Mammary epithelial cell (primary cell): ENCODE measurements at regions not wholly inside any gene's neighbourhood (a gene's known extent, or its start where the extent isn't known, plus 50 kb on each side); places are given as distances from the start of the nearest gene placed in this dataset.

Experiments used
- EZH2 ChIP-seq: IDR thresholded peaks from 2 replicates; pipeline ENCODE4 v1.6.1; 2012; ENCODE audit warnings: low read length, inconsistent platforms, borderline replicate concordance
- TF ChIP-seq, protein P1 (sequence below), 2 donors: IDR thresholded peaks in 1 of 2; conservative IDR thresholded peaks in 1 of 2; 2 replicates each; pipeline ENCODE4 v1.5.1; 2011 to 2012; ENCODE audit warnings: inconsistent platforms in 2 of 2, low read length in 2 of 2, mild to moderate bottlenecking in 2 of 2, control low read depth in 1 of 2, low read depth in 1 of 2; ENCODE audit not compliant: insufficient read depth in 1 of 2; ENCODE audit errors: extremely low read depth in 1 of 2

- TF ChIP-seq, protein P1, sequence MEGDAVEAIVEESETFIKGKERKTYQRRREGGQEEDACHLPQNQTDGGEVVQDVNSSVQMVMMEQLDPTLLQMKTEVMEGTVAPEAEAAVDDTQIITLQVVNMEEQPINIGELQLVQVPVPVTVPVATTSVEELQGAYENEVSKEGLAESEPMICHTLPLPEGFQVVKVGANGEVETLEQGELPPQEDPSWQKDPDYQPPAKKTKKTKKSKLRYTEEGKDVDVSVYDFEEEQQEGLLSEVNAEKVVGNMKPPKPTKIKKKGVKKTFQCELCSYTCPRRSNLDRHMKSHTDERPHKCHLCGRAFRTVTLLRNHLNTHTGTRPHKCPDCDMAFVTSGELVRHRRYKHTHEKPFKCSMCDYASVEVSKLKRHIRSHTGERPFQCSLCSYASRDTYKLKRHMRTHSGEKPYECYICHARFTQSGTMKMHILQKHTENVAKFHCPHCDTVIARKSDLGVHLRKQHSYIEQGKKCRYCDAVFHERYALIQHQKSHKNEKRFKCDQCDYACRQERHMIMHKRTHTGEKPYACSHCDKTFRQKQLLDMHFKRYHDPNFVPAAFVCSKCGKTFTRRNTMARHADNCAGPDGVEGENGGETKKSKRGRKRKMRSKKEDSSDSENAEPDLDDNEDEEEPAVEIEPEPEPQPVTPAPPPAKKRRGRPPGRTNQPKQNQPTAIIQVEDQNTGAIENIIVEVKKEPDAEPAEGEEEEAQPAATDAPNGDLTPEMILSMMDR (conservative IDR thresholded peaks at IDR 0.05 in 1 of 2, IDR thresholded peaks at IDR 0.05 in 1 of 2; ENCODE audit: extremely low read depth in 1 of 2, insufficient read depth in 1 of 2, low read depth in 1 of 2, low read length in 2 of 2) = no peak
- no peak for TF ChIP-seq EZH2
Observed at GRCh38 chr6:98640366-98640765, 194.0 kb upstream of the POU3F2 start.
